ENCODE measurements at regions not wholly inside any gene's neighbourhood (a gene's known extent, or its start where the extent isn't known, plus 50 kb on each side); places are given as distances from the start of the nearest gene placed in this dataset.
"Not testable (repeated sequence)": the region's sequence is repeated elsewhere in the genome, so short reads cannot be mapped to it uniquely, and the experiment has no call there.

GRCh38 chr4:117014236-117014635 lies 71.1 kb downstream of the TRAM1L1 start:
- no peak for DNase-seq

GRCh38 chr4:117010671-117011070 lies 74.7 kb downstream of the TRAM1L1 start:
- DNase-seq: no peak

GRCh38 chr4:117001077-117001476 lies 84.3 kb downstream of the TRAM1L1 start:
- no peak for DNase-seq

- DNase-seq: no peak
Observed at GRCh38 chr4:116982656-116983055, 102.7 kb downstream of the TRAM1L1 start.

DNA sequence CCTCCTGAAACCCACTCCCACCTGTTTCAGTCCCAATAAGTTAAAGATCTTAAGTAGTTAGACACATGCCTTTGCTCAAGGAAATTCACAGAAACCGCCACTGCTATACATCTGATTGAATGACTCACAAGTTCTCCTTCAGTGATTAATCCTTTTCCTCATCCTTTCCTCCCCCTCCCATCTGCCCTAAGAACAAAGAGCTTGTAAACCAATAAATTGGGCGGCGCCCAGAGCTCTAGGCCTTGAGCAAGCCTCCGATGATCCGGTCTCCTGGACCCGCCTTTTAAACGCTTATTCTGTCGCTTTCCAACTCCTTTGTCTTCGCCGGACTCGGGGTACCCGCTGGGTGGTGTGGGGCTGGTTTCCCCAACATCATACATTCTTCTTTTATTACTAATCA lies 104.9 kb downstream of the TRAM1L1 start:
- DNase-seq: not testable (repeated sequence)

DNA sequence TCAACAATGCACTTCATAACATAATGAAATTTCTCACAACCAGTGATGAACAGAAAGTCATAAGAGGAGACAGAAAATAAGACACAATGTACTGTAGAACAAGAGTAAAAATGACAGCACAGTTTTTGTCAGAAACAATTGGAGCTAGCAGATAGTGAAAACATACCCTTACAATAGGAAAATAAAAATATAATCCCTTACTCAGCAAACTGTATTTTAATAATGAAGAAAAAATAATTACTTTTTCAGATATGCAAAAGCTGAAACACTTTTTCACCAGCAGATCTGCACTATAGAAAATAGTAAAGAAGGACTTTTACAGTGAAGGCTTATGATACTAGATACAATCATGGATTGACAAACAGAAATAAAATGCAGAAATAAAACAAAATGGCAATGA lies 126.3 kb downstream of the TRAM1L1 start:
- DNase-seq: no peak

- DNase-seq: peak; percentile 6
Observed at GRCh38 chr4:116953947-116954346, 131.4 kb downstream of the TRAM1L1 start.

DNA sequence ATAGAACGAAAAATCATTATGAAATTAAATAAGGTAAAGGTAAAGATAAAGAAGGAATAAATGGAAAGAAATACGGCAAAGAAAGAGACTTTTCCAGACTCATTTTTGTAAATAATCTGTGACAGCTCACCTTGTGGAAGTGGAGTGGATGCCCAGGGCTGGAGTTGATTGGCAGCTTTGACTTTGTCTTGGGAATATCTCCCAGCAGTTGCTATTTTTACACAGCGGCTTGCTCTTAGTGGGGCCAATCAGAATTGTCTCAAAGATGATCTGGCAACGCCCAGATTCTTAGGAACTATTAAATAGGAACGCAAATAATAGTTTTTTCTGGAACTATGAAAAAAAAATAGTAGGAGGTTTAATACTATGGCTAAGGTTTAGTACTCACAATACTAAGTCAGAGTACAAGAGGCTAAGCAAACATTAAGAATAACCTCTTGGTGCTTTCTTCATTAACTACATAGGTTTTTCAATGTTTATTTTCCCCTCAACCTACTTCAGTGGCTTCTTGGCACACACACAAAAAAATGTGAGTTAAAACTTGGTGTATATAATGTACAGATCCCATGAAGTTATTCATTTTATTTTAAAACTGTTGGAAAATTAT lies 132.7 kb downstream of the TRAM1L1 start:
- no peak for DNase-seq

DNA sequence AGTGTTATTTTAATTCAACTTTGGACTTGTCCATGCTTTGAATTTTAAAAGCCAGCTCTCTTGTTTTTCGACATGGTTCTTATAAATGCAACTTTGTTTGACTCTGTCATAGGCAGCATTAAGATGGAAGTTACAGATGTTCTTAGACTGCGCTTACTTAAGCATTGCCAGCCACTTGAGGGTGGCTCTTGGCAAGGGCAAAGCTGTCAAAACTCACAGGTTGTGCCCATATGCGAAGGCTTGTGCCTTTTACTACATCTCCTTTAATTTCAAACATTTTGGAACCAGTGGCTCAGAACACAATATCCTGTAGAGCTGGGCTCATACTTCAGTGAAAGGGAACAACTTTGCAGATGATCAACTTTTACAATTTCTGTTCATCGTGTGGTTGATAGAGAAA lies 135.5 kb downstream of the TRAM1L1 start:
- DNase-seq: no peak

GRCh38 chr4:116942315-116942714 lies 143.1 kb downstream of the TRAM1L1 start:
- no peak for DNase-seq

DNA sequence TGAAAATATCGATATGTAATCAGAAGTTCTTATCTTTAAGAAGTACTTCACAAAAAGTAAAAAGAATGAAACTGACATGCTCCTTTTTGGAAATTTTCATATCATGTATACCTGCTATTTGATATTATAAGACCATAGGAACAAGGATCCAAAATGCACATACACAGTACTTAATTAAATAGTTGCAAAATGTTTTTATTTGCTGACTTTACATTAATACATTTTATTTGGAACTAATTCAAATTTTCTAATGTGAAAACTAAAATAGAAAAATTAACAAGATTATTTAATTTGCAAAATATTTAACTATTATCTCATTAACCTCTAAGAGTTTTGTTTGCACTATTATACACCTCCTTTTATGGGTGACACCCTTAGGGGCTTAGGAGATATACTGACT lies 155.0 kb downstream of the TRAM1L1 start:
- DNase-seq: no peak

DNA sequence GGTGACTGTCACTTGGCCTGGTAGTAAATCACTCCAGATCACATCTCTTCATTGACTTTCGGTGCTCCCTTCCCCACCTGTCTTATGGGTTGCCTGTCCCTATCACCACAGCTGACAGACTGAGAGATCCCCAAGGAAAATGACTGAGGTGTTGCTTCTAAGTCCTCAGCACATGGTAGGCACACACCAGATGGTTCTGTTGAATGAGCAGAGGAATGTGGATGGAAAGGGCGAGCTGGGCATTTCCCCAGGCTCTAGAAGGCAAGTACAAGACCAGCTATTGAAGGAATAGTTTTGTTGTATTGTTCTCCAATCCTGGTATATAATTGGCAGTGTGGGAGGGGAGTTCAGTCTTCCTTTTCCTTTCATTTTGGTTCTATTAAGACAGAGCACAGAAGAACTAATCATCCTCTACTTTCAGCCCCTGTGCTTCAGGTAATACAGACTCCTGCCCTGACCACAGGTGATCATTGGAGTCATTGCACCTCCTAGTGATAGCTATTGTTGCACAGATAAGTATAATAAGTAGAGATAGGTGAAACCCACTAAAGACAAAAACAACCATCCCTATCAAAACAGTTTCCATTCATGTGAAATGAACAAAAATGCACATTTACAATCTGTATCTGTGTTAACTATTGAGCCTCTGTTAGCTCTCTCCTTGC lies 158.6 kb downstream of the TRAM1L1 start:
- DNase-seq: no peak

GRCh38 chr4:116925900-116926457 lies 159.4 kb downstream of the TRAM1L1 start:
- no peak for DNase-seq

GRCh38 chr4:116923389-116923788 lies 162.0 kb downstream of the TRAM1L1 start:
- no peak for DNase-seq

GRCh38 chr4:116913451-116913850 lies 171.9 kb downstream of the TRAM1L1 start:
- DNase-seq: no peak

DNA sequence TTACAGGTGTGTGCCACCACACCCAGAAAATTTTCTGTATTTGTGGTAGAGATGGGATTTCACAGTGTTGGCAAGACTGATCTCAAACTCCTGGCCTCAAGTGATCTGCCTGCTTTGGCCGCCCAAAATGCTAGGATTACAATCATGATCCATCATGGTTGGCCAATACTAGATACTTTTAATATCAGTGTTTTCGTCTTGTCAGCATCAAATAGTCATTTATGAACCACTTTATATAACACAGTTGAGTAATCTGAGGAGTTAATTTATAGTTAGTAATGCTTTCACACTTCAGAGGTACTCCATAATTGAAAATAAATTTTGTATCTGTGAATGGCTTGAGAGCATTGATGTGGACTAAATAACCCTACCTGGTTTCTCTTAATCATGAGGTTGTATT lies 178.6 kb downstream of the TRAM1L1 start:
- no peak for DNase-seq

GRCh38 chr4:116899561-116899960 lies 185.8 kb downstream of the TRAM1L1 start:
- DNase-seq: no peak

- no peak for DNase-seq
Observed at GRCh38 chr4:116885579-116885978, 199.8 kb downstream of the TRAM1L1 start.

- DNase-seq: no peak
Observed at GRCh38 chr4:116882503-116882902, 202.9 kb downstream of the TRAM1L1 start.

GRCh38 chr4:116881077-116881476 lies 204.3 kb downstream of the TRAM1L1 start:
- no peak for DNase-seq

- no peak for DNase-seq
Observed at GRCh38 chr4:116880625-116881024, 204.8 kb downstream of the TRAM1L1 start.

DNA sequence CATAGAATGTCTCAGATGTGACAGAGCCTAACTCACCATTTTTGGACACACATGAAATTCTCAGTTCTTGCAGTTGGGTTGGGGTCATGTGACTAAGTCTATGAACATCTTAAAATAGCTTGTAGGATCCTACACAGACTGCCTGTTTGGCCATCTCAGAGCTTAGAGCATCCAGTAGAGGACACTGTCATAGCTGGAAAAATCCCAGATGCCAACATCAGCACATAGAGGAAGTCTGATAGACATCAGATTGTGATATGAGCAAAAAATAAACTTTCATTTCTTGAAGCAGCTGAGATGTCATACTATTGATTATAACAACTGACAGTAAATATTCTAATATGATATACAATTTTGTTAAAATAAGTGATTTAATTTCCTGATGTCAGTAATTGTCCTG lies 207.1 kb downstream of the TRAM1L1 start:
- DNase-seq: no peak

GRCh38 chr4:116877069-116877468 lies 208.3 kb downstream of the TRAM1L1 start:
- no peak for DNase-seq

- no peak for DNase-seq
Observed at GRCh38 chr4:116872941-116873340, 212.4 kb downstream of the TRAM1L1 start.

- no peak for DNase-seq
Observed at GRCh38 chr4:116872308-116872707, 213.1 kb downstream of the TRAM1L1 start.
